Kidney (tissue), 13 donors: ENCODE measurements at regions not wholly inside any gene's neighbourhood (a gene's known extent, or its start where the extent isn't known, plus 50 kb on each side); places are given as distances from the start of the nearest gene placed in this dataset.

Source experiments
- DNase-seq, 5 donors: peaks; one replicate each; pipeline ENCODE4 v3.0.0-alpha.2; 2013 to 2020
- FAIRE-seq: peaks from 2 replicates; lab custom pipeline; 2012; peaks lifted over from hg19 to GRCh38; lab: Jason Lieb, UNC
- H3K27ac ChIP-seq, 2 donors: one replicate each; pipeline ENCODE4 v1.7.0; 2013; ENCODE audit warnings: low read depth in 2 of 2, low read length in 2 of 2, inconsistent platforms in 1 of 2
- H3K27me3 ChIP-seq: one replicate; pipeline ENCODE4 v1.7.1; 2013; ENCODE audit warnings: low read length, inconsistent platforms; ENCODE audit not compliant: control insufficient read depth, insufficient read depth
- H3K36me3 ChIP-seq, 3 donors: one replicate each; pipeline versions ENCODE4 v1.7.0 to v1.7.1; 2013; ENCODE audit warnings: low read length in 3 of 3, control low read depth in 1 of 3, inconsistent platforms in 1 of 3; ENCODE audit not compliant: insufficient read depth in 3 of 3, control insufficient read depth in 2 of 3
- H3K4me1 ChIP-seq, 3 donors: one replicate each; pipeline versions ENCODE4 v1.7.0 to v1.7.1; 2013; ENCODE audit warnings: low read length in 3 of 3, inconsistent platforms in 1 of 3, low read depth in 1 of 3; ENCODE audit not compliant: control insufficient read depth in 2 of 3, insufficient read depth in 2 of 3
- H3K4me3 ChIP-seq, 3 donors: one replicate each; pipeline versions ENCODE4 v1.7.0 to v1.8.1; 2013; ENCODE audit warnings: low read length in 3 of 3, control low read depth in 1 of 3, inconsistent platforms in 1 of 3
- H3K9ac ChIP-seq, 3 donors: one replicate each; pipeline versions ENCODE4 v1.7.0 to v1.7.1; 2013; ENCODE audit warnings: low read length in 3 of 3, control low read depth in 1 of 3, inconsistent platforms in 1 of 3
- H3K9me3 ChIP-seq, 3 donors: one replicate each; pipeline versions ENCODE4 v1.7.0 to v1.7.1; 2013; ENCODE audit warnings: low read length in 3 of 3, control low read depth in 1 of 3, inconsistent platforms in 1 of 3; ENCODE audit not compliant: control insufficient read depth in 2 of 3, insufficient read depth in 1 of 3
- intact Hi-C: fragments of 100-400 bp; cut with DNase I; formaldehyde crosslinking; loops from one replicate; pipeline ENCODE4 v1.11.1; 2022
- TF ChIP-seq, protein P1 (sequence below): IDR thresholded peaks from 3 replicates; pipeline ENCODE4 v1.5.1; 2012; ENCODE audit warnings: mild to moderate bottlenecking, moderate library complexity, borderline replicate concordance; ENCODE audit not compliant: insufficient read depth; ENCODE audit errors: extremely low read depth
- donor health status: control.
- donor health status: control.
- donor health status: control.
- donor health status: control.
- donor health status: control.
- donor health status: DM: yes; HTN: yes; CAD: no.
- donor health status: Normal renal cell carcinoma (clear cell type).

DNA sequence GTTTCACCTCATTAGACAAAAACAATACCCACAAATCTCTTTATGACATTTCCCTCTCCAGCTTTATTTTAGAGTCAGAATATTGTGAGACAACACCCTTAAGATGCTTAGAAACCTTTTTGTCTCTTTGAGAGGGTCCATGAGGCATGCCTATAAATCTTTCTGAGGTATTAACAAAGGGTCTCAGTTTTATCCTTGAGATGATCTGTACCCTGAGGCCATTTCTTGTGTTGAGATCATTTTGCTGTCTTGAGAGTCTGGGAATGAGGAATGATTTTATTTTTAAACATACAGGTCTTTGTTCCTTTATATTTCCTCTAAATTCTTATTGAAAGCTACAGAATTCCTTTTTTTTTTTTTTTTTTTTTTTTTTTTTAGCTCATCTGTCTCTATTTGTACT is 179.7 kb upstream of the HS3ST4 start:
- no peaks in the 10 kb centered on the region for H3K4me1 ChIP-seq
- FAIRE-seq = no peak
- intact Hi-C loops = no loop called here

DNA sequence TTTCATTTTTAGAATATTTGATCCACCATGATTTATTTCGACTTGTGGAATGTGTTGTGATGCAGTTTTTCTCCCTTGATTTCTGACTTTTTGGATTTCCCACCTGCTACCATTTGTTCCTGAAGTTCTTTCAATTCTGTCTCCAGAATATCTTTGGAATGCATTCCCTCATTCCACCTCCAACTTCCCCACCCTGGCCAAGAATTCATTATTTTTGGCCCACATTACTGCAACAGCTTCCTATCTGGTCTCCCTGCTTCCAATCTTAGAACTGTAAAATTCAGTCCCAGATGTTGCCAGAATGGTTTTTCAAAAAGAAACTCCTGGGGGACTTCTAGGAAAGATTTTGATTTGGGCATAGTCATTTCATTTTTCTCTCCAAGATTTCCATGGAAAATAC is 182.3 kb upstream of the HS3ST4 start:
- DNase-seq = no peak
- Histone ChIP-seq H3K4me1 (no peaks in the 10 kb centered on the region), H3K27me3 (no peaks in the 10 kb centered on the region), H3K4me3 (no peak overlapping the region), H3K27ac (no peak overlapping the region), H3K9ac (no peak overlapping the region), H3K9me3 (no peaks in the 10 kb centered on the region), H3K36me3 (no peaks in the 10 kb centered on the region)
- FAIRE-seq = no peak
- TF ChIP-seq, protein P1, sequence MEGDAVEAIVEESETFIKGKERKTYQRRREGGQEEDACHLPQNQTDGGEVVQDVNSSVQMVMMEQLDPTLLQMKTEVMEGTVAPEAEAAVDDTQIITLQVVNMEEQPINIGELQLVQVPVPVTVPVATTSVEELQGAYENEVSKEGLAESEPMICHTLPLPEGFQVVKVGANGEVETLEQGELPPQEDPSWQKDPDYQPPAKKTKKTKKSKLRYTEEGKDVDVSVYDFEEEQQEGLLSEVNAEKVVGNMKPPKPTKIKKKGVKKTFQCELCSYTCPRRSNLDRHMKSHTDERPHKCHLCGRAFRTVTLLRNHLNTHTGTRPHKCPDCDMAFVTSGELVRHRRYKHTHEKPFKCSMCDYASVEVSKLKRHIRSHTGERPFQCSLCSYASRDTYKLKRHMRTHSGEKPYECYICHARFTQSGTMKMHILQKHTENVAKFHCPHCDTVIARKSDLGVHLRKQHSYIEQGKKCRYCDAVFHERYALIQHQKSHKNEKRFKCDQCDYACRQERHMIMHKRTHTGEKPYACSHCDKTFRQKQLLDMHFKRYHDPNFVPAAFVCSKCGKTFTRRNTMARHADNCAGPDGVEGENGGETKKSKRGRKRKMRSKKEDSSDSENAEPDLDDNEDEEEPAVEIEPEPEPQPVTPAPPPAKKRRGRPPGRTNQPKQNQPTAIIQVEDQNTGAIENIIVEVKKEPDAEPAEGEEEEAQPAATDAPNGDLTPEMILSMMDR = no peak
- intact Hi-C loops = no loop called here

More for the DNA sequence above, 179.7 kb upstream of the HS3ST4 start:
- TF ChIP-seq, protein P1 = no peak
- H3K9me3 ChIP-seq = no peaks in the 10 kb centered on the region
- DNase-seq = no peak
- H3K36me3 ChIP-seq = no peaks in the 10 kb centered on the region
- H3K27me3 ChIP-seq = no peaks in the 10 kb centered on the region
- no peak overlapping the region for H3K9ac ChIP-seq
- no peak overlapping the region for H3K4me3 ChIP-seq
- H3K27ac ChIP-seq = no peak overlapping the region

DNA sequence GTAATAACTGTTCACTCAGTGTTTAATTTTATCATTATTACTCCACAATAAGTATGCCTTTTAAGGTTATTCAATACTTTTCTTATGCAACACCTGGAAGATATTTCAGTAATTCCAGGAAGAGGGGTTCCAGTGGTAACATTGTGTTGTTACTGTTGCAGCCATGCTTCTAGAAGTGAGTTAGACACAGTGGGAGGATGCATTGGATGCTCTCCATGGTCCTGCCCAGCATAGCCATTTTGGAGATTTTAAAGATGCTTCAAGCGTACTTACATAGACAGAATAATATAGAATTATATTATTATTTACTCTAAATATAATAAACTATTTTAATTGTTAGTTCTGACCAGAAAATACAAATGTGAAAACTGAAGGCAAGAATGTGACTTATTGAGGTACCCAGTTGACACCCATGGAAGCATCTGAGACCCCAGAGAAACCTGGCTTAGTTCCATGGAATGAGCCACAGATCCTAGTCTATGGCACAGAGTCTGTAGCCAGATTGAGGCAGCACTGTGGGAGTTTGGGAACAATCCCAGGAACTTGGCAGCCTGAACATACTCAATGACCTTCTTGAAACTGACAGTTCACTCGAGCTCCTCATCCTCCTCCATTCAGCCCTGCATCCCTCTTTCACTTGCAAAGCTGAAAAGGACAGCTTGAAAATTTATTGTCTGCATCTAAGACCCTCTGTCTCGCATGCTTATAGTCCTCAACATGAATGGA is 190.1 kb upstream of the HS3ST4 start:
- H3K9ac ChIP-seq = no peak overlapping the region
- no peaks in the 10 kb centered on the region for H3K36me3 ChIP-seq
- intact Hi-C loops = no loop called here
- DNase-seq (peak in 2 of 5 donors; percentile 18 to 20), FAIRE-seq (no peak)
- no peaks in the 10 kb centered on the region for H3K4me1 ChIP-seq
- H3K9me3 ChIP-seq = no peaks in the 10 kb centered on the region
- no peak overlapping the region for H3K27ac ChIP-seq
- TF ChIP-seq, protein P1 = no peak
- no peaks in the 10 kb centered on the region for H3K27me3 ChIP-seq
- no peak overlapping the region for H3K4me3 ChIP-seq

GRCh38 chr16:25494292-25494691 is 197.5 kb upstream of the HS3ST4 start:
- FAIRE-seq = no peak
- Histone ChIP-seq H3K4me1 (no peaks in the 10 kb centered on the region), H3K27ac (no peak overlapping the region), H3K4me3 (no peak overlapping the region), H3K36me3 (no peaks in the 10 kb centered on the region), H3K9me3 (peaks cover 0 to 2% (median 0%) of the 10 kb centered on the region in 3 donors), H3K9ac (no peak overlapping the region), H3K27me3 (no peaks in the 10 kb centered on the region)
- no peak for DNase-seq
- TF ChIP-seq, protein P1 = no peak
- intact Hi-C loops = no loop called here
